GM12872 (cell line): ENCODE measurements at regions not wholly inside any gene's neighbourhood (a gene's known extent, or its start where the extent isn't known, plus 50 kb on each side); places are given as distances from the start of the nearest gene placed in this dataset.

ENCODE experiments used
- TF ChIP-seq, protein P1 (sequence below): IDR thresholded peaks from 3 replicates; pipeline ENCODE4 v1.5.1; 2011; ENCODE audit warnings: low read depth, mild to moderate bottlenecking, low read length, moderate library complexity; ENCODE audit not compliant: insufficient read depth

DNA sequence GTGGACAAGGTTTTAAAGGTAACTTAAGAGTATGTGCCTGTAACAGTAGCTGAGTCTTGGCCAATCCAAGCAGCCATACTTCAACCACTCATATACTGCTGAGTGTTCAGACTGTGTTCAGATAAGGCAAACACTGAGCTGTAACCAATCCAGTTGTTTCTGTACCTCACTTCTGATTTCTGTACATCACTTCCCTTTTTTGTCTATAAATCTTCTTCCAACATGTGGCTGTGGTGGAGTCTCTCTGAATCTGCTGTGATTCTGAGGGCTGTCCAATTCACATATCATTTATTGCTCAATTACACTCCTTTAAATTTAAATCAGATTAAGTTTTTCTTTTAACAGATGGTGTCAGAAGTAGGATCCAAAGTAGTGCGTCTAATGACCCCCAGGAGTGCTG lies 149.5 kb upstream of the PHF14 start:
- TF ChIP-seq, protein P1, sequence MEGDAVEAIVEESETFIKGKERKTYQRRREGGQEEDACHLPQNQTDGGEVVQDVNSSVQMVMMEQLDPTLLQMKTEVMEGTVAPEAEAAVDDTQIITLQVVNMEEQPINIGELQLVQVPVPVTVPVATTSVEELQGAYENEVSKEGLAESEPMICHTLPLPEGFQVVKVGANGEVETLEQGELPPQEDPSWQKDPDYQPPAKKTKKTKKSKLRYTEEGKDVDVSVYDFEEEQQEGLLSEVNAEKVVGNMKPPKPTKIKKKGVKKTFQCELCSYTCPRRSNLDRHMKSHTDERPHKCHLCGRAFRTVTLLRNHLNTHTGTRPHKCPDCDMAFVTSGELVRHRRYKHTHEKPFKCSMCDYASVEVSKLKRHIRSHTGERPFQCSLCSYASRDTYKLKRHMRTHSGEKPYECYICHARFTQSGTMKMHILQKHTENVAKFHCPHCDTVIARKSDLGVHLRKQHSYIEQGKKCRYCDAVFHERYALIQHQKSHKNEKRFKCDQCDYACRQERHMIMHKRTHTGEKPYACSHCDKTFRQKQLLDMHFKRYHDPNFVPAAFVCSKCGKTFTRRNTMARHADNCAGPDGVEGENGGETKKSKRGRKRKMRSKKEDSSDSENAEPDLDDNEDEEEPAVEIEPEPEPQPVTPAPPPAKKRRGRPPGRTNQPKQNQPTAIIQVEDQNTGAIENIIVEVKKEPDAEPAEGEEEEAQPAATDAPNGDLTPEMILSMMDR = no peak

DNA sequence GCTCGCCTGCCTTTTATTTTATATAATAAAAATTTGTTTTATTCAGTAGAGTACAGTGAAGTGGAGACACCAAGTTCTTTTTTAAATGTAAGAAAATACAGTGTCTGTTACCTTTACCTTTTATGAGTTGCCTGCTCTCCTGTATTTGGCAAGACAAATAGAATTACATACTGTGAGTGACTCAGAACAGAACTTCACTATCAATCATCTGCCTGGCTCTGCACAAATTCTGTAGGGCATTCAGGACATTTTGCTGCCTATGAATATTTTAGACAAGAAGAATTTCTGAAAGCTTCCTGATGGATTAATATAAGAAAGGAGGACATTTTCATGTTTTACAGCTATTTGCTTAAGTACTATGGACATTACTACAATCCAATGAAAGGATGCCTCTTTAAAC lies 135.4 kb upstream of the PHF14 start:
- TF ChIP-seq, protein P1 = no peak

DNA sequence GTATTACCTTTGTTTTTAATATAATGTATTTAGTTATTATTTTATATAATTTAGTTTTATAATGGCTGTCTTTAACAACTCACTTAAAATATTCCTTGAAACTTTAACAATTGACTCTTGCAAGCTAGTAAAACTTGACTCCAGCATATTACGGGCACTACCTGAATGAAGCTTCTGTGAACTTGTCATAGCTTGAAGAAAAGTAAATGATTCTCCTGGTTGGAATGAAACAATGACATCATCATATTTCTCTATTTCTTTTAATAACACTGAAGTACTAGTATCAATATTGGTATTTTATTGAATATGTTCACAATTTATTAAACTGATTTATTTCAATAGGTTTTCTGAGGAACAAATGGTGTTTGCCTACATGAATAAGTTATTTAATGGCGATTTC lies 128.4 kb upstream of the PHF14 start:
- TF ChIP-seq, protein P1 = no peak

DNA sequence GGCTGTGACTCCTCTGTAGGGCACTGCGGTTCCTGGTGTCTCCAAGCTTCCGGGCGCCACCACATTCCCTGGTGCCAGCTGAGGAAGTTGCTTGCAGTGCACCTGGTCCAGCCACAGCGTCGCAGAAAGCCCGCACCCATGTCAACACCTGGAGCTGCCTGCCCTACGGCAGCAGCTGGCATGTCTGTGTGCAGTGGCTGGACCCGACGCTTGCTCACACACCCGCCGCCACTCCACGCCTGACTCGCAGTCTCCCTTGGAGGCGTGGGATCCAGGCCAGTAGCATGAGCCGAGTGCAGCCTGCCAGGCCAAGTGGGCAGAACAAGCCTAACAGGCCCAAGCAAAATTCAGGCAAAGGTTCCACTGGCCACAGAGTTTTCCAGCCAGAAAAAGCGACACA lies 118.1 kb upstream of the PHF14 start:
- TF ChIP-seq, protein P1 = no peak

DNA sequence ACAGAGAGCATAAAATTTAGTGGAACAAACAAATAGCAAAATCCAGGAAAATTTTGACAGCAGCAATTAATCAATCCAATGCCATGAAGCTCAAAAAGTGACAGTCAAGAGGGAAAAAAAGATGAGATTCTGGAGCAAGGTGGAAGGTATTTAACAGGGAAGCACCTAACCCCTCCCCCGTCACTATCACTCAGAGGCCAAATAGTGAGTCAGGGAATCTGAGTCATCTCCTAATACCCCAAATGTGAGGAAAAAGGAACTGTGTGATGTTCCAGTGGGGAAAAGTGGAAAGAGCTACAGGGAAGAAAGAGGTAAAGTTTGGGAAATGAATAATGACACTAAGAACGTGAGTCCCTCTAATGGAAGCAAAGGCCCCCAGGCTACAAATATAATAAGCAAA lies 113.2 kb upstream of the PHF14 start:
- TF ChIP-seq, protein P1 = no peak

DNA sequence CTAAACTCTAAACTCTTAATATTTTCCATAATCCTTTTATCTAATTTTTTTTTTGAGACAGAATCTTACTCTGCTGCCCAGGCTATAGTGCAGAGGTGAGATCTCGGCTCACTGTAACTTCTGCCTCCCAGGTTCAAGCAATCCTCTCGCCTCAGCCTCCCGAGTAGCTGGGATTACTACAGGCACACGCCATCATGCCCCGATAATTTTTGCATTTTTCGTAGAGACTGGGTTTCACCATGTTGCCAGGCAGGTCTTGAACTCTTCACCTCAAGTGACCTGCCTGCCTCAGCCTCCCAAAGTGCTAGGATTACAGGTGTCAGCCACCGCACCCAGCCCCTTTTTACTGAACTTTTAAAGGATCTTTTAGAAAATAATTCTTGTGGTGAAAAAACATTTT lies 110.2 kb upstream of the PHF14 start:
- TF ChIP-seq, protein P1 = no peak

DNA sequence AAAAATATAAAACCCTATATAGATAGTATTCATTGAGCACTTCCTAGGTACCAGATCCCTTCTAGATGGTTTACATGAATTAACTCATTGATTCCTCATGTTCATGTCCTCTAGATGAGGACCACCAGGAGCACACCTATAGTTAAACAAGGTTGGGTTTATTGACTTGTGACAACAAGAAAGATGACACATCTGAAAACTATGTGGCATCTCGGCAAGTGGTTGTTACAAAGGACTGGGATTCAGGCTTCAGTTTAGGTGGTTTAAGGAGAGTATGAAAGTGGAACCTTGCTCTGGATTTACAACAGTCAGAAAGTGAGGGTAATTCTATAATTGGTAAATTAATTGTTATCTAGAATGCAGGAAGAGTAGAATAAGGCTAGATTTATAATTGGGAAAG lies 99.0 kb upstream of the PHF14 start:
- TF ChIP-seq, protein P1 = no peak

DNA sequence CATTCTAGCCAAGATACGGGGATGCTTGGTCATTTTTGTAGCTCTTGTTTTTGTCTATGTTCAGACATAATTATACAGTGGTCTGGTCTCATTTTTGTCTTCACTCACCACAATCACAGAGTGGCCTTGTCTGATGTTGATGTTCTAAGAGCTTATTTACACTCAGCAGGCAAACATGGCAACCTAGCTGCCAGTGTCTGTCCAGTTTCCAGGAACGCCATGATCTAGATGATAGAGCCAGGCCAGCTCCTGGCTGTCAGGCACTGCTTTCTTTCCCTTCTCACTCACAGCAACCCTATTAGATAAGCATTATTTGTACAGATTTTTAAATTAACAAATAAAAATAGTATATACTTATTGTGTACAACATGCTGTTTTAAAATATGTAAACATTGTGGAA lies 98.6 kb upstream of the PHF14 start:
- TF ChIP-seq, protein P1 = no peak
